ENCODE measurements at regions not wholly inside any gene's neighbourhood (a gene's known extent, or its start where the extent isn't known, plus 50 kb on each side); places are given as distances from the start of the nearest gene placed in this dataset.

- Histone ChIP-seq H3K36me3 (ENCODE audit: insufficient read depth, low read length) (no peaks in the 10 kb centered on the region), H3K4me1 (ENCODE audit: insufficient read depth, low read length) (no peaks in the 10 kb centered on the region), H3K27ac (ENCODE audit: low read depth, low read length) (no peak overlapping the region), H3K9ac (ENCODE audit: low read depth, low read length) (no peak overlapping the region), H3K27me3 (ENCODE audit: insufficient read depth, low read length) (no peaks in the 10 kb centered on the region), H3K9me3 (ENCODE audit: insufficient read depth, low read depth, low read length) (peaks cover 17% of the 10 kb centered on the region), H3K4me3 (ENCODE audit: low read length) (no peak overlapping the region)
- WGBS, result 85% methylated on average over 2 of the region's 3 CpGs
Observed at GRCh38 chr3:1734494-1735122, 364.1 kb upstream of the CNTN4 start.

- WGBS, result 66% methylated on average over 5 of the region's 6 CpGs
- no peak overlapping the region for H3K9ac ChIP-seq (ENCODE audit: low read depth, low read length)
- H3K4me3 ChIP-seq (ENCODE audit: low read length), result no peak overlapping the region
- H3K9me3 ChIP-seq (ENCODE audit: insufficient read depth, low read depth, low read length), result peaks cover 19% of the 10 kb centered on the region
- H3K27me3 ChIP-seq (ENCODE audit: insufficient read depth, low read length), result no peaks in the 10 kb centered on the region
- no peak overlapping the region for H3K27ac ChIP-seq (ENCODE audit: low read depth, low read length)
- H3K4me1 ChIP-seq (ENCODE audit: insufficient read depth, low read length), result no peaks in the 10 kb centered on the region
- no peaks in the 10 kb centered on the region for H3K36me3 ChIP-seq (ENCODE audit: insufficient read depth, low read length)
Observed at GRCh38 chr3:1752205-1752604, 346.5 kb upstream of the CNTN4 start.

GRCh38 chr3:1766384-1766783 is 332.3 kb upstream of the CNTN4 start:
- no peak overlapping the region for H3K9ac ChIP-seq (ENCODE audit: low read depth, low read length)
- H3K36me3 ChIP-seq (ENCODE audit: insufficient read depth, low read length), result no peaks in the 10 kb centered on the region
- no peak overlapping the region for H3K27ac ChIP-seq (ENCODE audit: low read depth, low read length)
- H3K4me3 ChIP-seq (ENCODE audit: low read length), result no peak overlapping the region
- H3K9me3 ChIP-seq (ENCODE audit: insufficient read depth, low read depth, low read length), result peaks cover 20% of the 10 kb centered on the region
- peaks cover 9% of the 10 kb centered on the region; the same call in 1 of the 2 replicates for H3K4me1 ChIP-seq (ENCODE audit: insufficient read depth, low read length)
- no peaks in the 10 kb centered on the region for H3K27me3 ChIP-seq (ENCODE audit: insufficient read depth, low read length)
- 85% methylated on average over 3 of the region's 3 CpGs for WGBS

GRCh38 chr3:1773679-1774078 is 325.0 kb upstream of the CNTN4 start:
- no peak overlapping the region for H3K27ac ChIP-seq (ENCODE audit: low read depth, low read length)
- H3K9me3 ChIP-seq (ENCODE audit: insufficient read depth, low read depth, low read length), result peaks cover 14% of the 10 kb centered on the region; the same call in 1 of the 2 replicates
- H3K4me1 ChIP-seq (ENCODE audit: insufficient read depth, low read length), result peaks cover 9% of the 10 kb centered on the region; the same call in 1 of the 2 replicates
- no peaks in the 10 kb centered on the region for H3K27me3 ChIP-seq (ENCODE audit: insufficient read depth, low read length)
- no peak overlapping the region for H3K9ac ChIP-seq (ENCODE audit: low read depth, low read length)
- no peak overlapping the region for H3K4me3 ChIP-seq (ENCODE audit: low read length)
- 86% methylated on average over 1 of the region's 1 CpG for WGBS
- no peaks in the 10 kb centered on the region for H3K36me3 ChIP-seq (ENCODE audit: insufficient read depth, low read length)

GRCh38 chr3:1774597-1774996 is 324.1 kb upstream of the CNTN4 start:
- H3K36me3 ChIP-seq (ENCODE audit: insufficient read depth, low read length), result no peaks in the 10 kb centered on the region
- 80% methylated on average over 3 of the region's 3 CpGs for WGBS
- H3K4me3 ChIP-seq (ENCODE audit: low read length), result no peak overlapping the region
- H3K9me3 ChIP-seq (ENCODE audit: insufficient read depth, low read depth, low read length), result peaks cover 14% of the 10 kb centered on the region; the same call in 1 of the 2 replicates
- no peak overlapping the region for H3K9ac ChIP-seq (ENCODE audit: low read depth, low read length)
- H3K4me1 ChIP-seq (ENCODE audit: insufficient read depth, low read length), result peaks cover 7% of the 10 kb centered on the region; the same call in 1 of the 2 replicates
- H3K27ac ChIP-seq (ENCODE audit: low read depth, low read length), result no peak overlapping the region
- H3K27me3 ChIP-seq (ENCODE audit: insufficient read depth, low read length), result no peaks in the 10 kb centered on the region

GRCh38 chr3:1775321-1775720 is 323.3 kb upstream of the CNTN4 start:
- no peaks in the 10 kb centered on the region for H3K36me3 ChIP-seq (ENCODE audit: insufficient read depth, low read length)
- peaks cover 14% of the 10 kb centered on the region; the same call in 1 of the 2 replicates for H3K9me3 ChIP-seq (ENCODE audit: insufficient read depth, low read depth, low read length)
- H3K4me3 ChIP-seq (ENCODE audit: low read length), result no peak overlapping the region
- peaks cover under 1% of the 10 kb centered on the region; the same call in 1 of the 2 replicates for H3K4me1 ChIP-seq (ENCODE audit: insufficient read depth, low read length)
- 94% methylated on average over 4 of the region's 6 CpGs for WGBS
- H3K9ac ChIP-seq (ENCODE audit: low read depth, low read length), result no peak overlapping the region
- H3K27ac ChIP-seq (ENCODE audit: low read depth, low read length), result no peak overlapping the region
- H3K27me3 ChIP-seq (ENCODE audit: insufficient read depth, low read length), result no peaks in the 10 kb centered on the region

GRCh38 chr3:1783995-1784394 is 314.7 kb upstream of the CNTN4 start:
- H3K27ac ChIP-seq (ENCODE audit: low read depth, low read length), result no peak overlapping the region
- H3K27me3 ChIP-seq (ENCODE audit: insufficient read depth, low read length), result no peaks in the 10 kb centered on the region
- H3K36me3 ChIP-seq (ENCODE audit: insufficient read depth, low read length), result no peaks in the 10 kb centered on the region
- H3K9me3 ChIP-seq (ENCODE audit: insufficient read depth, low read depth, low read length), result peaks cover 14% of the 10 kb centered on the region
- H3K4me1 ChIP-seq (ENCODE audit: insufficient read depth, low read length), result no peaks in the 10 kb centered on the region
- H3K9ac ChIP-seq (ENCODE audit: low read depth, low read length), result no peak overlapping the region
- H3K4me3 ChIP-seq (ENCODE audit: low read length), result no peak overlapping the region
- WGBS, result 77% methylated on average over 3 of the region's 3 CpGs

GRCh38 chr3:1787094-1787493 is 311.6 kb upstream of the CNTN4 start:
- 81% methylated on average over 3 of the region's 3 CpGs for WGBS
- no peak overlapping the region for H3K4me3 ChIP-seq (ENCODE audit: low read length)
- no peaks in the 10 kb centered on the region for H3K27me3 ChIP-seq (ENCODE audit: insufficient read depth, low read length)
- no peaks in the 10 kb centered on the region for H3K4me1 ChIP-seq (ENCODE audit: insufficient read depth, low read length)
- no peak overlapping the region for H3K27ac ChIP-seq (ENCODE audit: low read depth, low read length)
- H3K36me3 ChIP-seq (ENCODE audit: insufficient read depth, low read length), result no peaks in the 10 kb centered on the region
- no peak overlapping the region for H3K9ac ChIP-seq (ENCODE audit: low read depth, low read length)
- peaks cover 18% of the 10 kb centered on the region for H3K9me3 ChIP-seq (ENCODE audit: insufficient read depth, low read depth, low read length)

GRCh38 chr3:1792466-1792865 is 306.2 kb upstream of the CNTN4 start:
- no peaks in the 10 kb centered on the region for H3K36me3 ChIP-seq (ENCODE audit: insufficient read depth, low read length)
- WGBS, result 99% methylated on average over 2 of the region's 2 CpGs
- no peak overlapping the region for H3K9ac ChIP-seq (ENCODE audit: low read depth, low read length)
- no peak overlapping the region for H3K27ac ChIP-seq (ENCODE audit: low read depth, low read length)
- peaks cover 16% of the 10 kb centered on the region for H3K9me3 ChIP-seq (ENCODE audit: insufficient read depth, low read depth, low read length)
- H3K4me3 ChIP-seq (ENCODE audit: low read length), result no peak overlapping the region
- H3K4me1 ChIP-seq (ENCODE audit: insufficient read depth, low read length), result no peaks in the 10 kb centered on the region
- H3K27me3 ChIP-seq (ENCODE audit: insufficient read depth, low read length), result no peaks in the 10 kb centered on the region

- no peaks in the 10 kb centered on the region for H3K36me3 ChIP-seq (ENCODE audit: insufficient read depth, low read length)
- no peaks in the 10 kb centered on the region for H3K4me1 ChIP-seq (ENCODE audit: insufficient read depth, low read length)
- peaks cover 5% of the 10 kb centered on the region; the same call in 1 of the 2 replicates for H3K9me3 ChIP-seq (ENCODE audit: insufficient read depth, low read depth, low read length)
- no peak overlapping the region for H3K4me3 ChIP-seq (ENCODE audit: low read length)
- H3K9ac ChIP-seq (ENCODE audit: low read depth, low read length), result no peak overlapping the region
- 94% methylated on average over 10 of the region's 10 CpGs for whole genome bisulfite sequencing
- H3K27ac ChIP-seq (ENCODE audit: low read depth, low read length), result no peak overlapping the region
- no peaks in the 10 kb centered on the region for H3K27me3 ChIP-seq (ENCODE audit: insufficient read depth, low read length)
Observed at GRCh38 chr3:1798711-1799405, 299.8 kb upstream of the CNTN4 start.

GRCh38 chr3:1805331-1805730 is 293.3 kb upstream of the CNTN4 start:
- Histone ChIP-seq H3K9ac (ENCODE audit: low read depth, low read length) (no peak overlapping the region), H3K27me3 (ENCODE audit: insufficient read depth, low read length) (no peaks in the 10 kb centered on the region), H3K4me1 (ENCODE audit: insufficient read depth, low read length) (no peaks in the 10 kb centered on the region), H3K36me3 (ENCODE audit: insufficient read depth, low read length) (no peaks in the 10 kb centered on the region), H3K9me3 (ENCODE audit: insufficient read depth, low read depth, low read length) (peaks cover 31% of the 10 kb centered on the region), H3K27ac (ENCODE audit: low read depth, low read length) (no peak overlapping the region), H3K4me3 (ENCODE audit: low read length) (no peak overlapping the region)
- 90% methylated on average over 3 of the region's 3 CpGs for WGBS

Measured in HUES64 (cell line).